Vagina (tissue), 2 donors: ENCODE measurements at regions not wholly inside any gene's neighbourhood (a gene's known extent, or its start where the extent isn't known, plus 50 kb on each side); places are given as distances from the start of the nearest gene placed in this dataset.

Source experiments
- DNase-seq, 2 donors: peaks; one replicate each; pipeline ENCODE4 v3.0.0-alpha.2; 2017; ENCODE audit errors: extremely low spot score in 2 of 2
- H3K27ac ChIP-seq: fragments of 200-600 bp; sonication (generic); one replicate; pipeline ENCODE4 v1.5.1; 2019
- H3K27me3 ChIP-seq: fragments of 200-600 bp; sonication (generic); one replicate; pipeline ENCODE4 v1.5.1; 2019
- H3K36me3 ChIP-seq, 2 donors: fragments of 200-600 bp; sonication (generic); one replicate each; pipeline ENCODE4 v1.5.1; 2017 to 2019
- H3K4me1 ChIP-seq: fragments of 200-600 bp; sonication (generic); one replicate; pipeline ENCODE4 v1.5.1; 2019
- H3K4me3 ChIP-seq, 2 donors: fragments of 200-600 bp; sonication (generic); 1 replicate in 1 of 2; 2 replicates in 1 of 2; pipeline ENCODE4 v1.5.1; 2016 to 2019
- H3K9me3 ChIP-seq: fragments of 200-600 bp; sonication (generic); one replicate; pipeline ENCODE4 v1.5.1; 2019
- POLR2A ChIP-seq, 2 donors: fragments of 450-650 bp; IDR thresholded peaks; one replicate each; pipeline ENCODE4 v1.6.1; 2017; ENCODE audit warnings: antibody characterized with exemption in 2 of 2, mild to moderate bottlenecking in 2 of 2, moderate library complexity in 2 of 2
- POLR2AphosphoS5 ChIP-seq, 2 donors: sonication (generic); formaldehyde crosslinking; IDR thresholded peaks; one replicate each; pipeline ENCODE4 v1.9.0; 2017; ENCODE audit warnings: antibody characterized with exemption in 2 of 2, mild to moderate bottlenecking in 2 of 2, low read depth in 1 of 2; ENCODE audit not compliant: insufficient read depth in 1 of 2
- intact Hi-C: fragments of 100-400 bp; cut with DNase I; formaldehyde crosslinking; loops from one replicate; pipeline ENCODE4 v1.15.1; 2023
- TF ChIP-seq, protein P1 (sequence below), 3 experiments: fragments of 450-650 bp in 2 of 3; fragments of 200-600 bp in 1 of 3; sonication (generic) in 1 of 3; IDR thresholded peaks; one replicate each; pipeline ENCODE4 v1.5.1; 2017 to 2019; ENCODE audit warnings: antibody characterized with exemption in 3 of 3, mild to moderate bottlenecking in 2 of 3, moderate library complexity in 2 of 3

DNA sequence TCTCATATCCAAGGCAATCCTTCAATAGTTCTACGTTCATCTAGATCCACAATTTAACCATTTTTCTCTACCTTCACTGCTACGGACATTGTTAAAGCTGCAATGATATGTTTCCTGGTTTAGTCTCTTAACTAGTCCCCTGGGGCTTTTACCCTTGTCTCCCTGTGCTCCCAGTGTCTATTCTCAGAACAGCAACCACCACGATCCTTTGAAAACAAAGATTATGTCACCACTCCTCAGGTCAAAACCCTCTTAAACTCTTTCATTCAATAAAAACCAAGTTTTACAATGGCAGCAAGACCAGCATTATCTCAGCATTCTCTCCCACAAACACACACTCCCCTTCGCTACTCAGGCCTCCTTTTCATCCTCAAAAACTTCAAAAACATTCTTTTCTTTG, 298.2 kb upstream of the CHST9 start:
- H3K27ac ChIP-seq: no peak overlapping the region
- no peaks in the 10 kb centered on the region for H3K36me3 ChIP-seq
- no peak overlapping the region for H3K4me3 ChIP-seq
- intact Hi-C loops: no loop called here
- no peaks in the 10 kb centered on the region for H3K9me3 ChIP-seq
- H3K4me1 ChIP-seq: no peaks in the 10 kb centered on the region
- no peak for DNase-seq
- no peaks in the 10 kb centered on the region for H3K27me3 ChIP-seq
- TF ChIP-seq POLR2AphosphoS5 (IDR thresholded peaks at IDR 0.05; ENCODE audit: insufficient read depth in 1 of 2, low read depth in 1 of 2): no peak
- no peak for TF ChIP-seq POLR2A (IDR thresholded peaks at IDR 0.05)
- TF ChIP-seq, protein P1, sequence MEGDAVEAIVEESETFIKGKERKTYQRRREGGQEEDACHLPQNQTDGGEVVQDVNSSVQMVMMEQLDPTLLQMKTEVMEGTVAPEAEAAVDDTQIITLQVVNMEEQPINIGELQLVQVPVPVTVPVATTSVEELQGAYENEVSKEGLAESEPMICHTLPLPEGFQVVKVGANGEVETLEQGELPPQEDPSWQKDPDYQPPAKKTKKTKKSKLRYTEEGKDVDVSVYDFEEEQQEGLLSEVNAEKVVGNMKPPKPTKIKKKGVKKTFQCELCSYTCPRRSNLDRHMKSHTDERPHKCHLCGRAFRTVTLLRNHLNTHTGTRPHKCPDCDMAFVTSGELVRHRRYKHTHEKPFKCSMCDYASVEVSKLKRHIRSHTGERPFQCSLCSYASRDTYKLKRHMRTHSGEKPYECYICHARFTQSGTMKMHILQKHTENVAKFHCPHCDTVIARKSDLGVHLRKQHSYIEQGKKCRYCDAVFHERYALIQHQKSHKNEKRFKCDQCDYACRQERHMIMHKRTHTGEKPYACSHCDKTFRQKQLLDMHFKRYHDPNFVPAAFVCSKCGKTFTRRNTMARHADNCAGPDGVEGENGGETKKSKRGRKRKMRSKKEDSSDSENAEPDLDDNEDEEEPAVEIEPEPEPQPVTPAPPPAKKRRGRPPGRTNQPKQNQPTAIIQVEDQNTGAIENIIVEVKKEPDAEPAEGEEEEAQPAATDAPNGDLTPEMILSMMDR (IDR thresholded peaks at IDR 0.05): no peak

DNA sequence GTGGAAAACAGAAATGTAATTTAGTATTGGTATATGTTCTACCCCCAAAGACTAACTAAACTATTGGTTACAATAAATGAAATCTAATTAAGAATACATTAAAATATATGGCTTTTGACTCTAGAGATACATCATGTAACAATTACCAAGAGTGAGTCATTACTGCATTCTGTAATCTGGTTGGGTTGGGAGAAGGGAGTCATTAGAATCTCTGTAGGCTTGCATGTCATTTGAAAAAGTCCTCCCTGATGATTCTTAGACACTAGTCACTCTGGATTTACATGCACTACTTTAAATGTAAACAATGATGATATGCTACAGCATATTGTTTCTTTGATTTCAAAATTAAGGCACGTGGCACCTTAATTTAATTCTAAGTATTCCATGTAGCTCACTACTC, 293.4 kb upstream of the CHST9 start:
- Histone ChIP-seq H3K36me3 (no peaks in the 10 kb centered on the region), H3K4me1 (no peaks in the 10 kb centered on the region), H3K27me3 (no peaks in the 10 kb centered on the region), H3K27ac (no peak overlapping the region), H3K4me3 (no peak overlapping the region), H3K9me3 (no peaks in the 10 kb centered on the region)
- intact Hi-C loops: no loop called here
- no peak for DNase-seq
- TF ChIP-seq, protein P1 (IDR thresholded peaks at IDR 0.05): no peak
- TF ChIP-seq POLR2A (IDR thresholded peaks at IDR 0.05): no peak
- TF ChIP-seq POLR2AphosphoS5 (IDR thresholded peaks at IDR 0.05; ENCODE audit: insufficient read depth in 1 of 2, low read depth in 1 of 2): no peak

DNA sequence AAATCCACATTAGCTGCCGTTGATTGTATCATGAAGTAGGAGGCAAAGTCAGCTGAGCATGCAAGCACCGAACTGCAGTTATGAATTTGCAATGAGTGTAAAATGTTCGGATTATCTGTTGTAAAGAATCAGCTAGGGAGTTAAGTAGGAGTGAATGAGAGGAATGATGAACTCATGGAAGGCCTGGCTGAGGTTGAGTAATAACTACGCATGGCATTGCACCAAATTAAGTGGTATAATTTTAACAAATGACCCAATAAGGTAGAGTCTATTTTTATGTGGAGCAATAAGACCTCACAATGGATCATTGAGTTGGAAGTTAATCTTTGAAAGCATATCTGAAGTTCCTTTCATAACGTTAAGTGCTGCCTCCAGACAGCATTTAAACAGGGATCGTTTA, 288.2 kb upstream of the CHST9 start:
- Histone ChIP-seq H3K36me3 (no peaks in the 10 kb centered on the region), H3K9me3 (no peaks in the 10 kb centered on the region), H3K27ac (no peak overlapping the region), H3K4me1 (no peaks in the 10 kb centered on the region), H3K4me3 (no peak overlapping the region), H3K27me3 (no peaks in the 10 kb centered on the region)
- DNase-seq: no peak
- intact Hi-C loops: no loop called here
- TF ChIP-seq POLR2A (IDR thresholded peaks at IDR 0.05) (no peak), POLR2AphosphoS5 (IDR thresholded peaks at IDR 0.05; ENCODE audit: insufficient read depth in 1 of 2, low read depth in 1 of 2) (no peak)
- TF ChIP-seq, protein P1 (IDR thresholded peaks at IDR 0.05): no peak

DNA sequence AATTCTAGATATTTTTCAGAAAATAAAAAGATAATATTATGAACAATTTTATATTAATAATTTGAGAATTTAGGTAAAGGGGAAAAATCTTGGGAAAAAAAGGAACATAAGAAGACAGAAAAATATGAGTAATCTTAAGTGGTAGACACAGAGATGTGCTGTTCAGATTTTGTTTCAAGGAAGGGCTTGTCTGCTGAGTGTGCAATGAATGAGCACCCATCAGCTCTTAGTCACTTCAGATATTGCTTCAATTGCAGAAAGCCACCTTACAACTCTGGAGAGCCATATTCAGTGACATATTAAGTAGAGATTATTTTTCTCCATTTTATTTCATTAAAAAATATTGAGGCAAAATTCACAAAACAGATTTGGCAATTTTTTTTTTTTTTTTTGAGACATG, 282.0 kb upstream of the CHST9 start:
- Histone ChIP-seq H3K4me1 (no peaks in the 10 kb centered on the region), H3K9me3 (no peaks in the 10 kb centered on the region), H3K4me3 (no peak overlapping the region), H3K36me3 (no peaks in the 10 kb centered on the region), H3K27me3 (no peaks in the 10 kb centered on the region), H3K27ac (no peak overlapping the region)
- intact Hi-C loops: no loop called here
- TF ChIP-seq POLR2A (IDR thresholded peaks at IDR 0.05) (no peak), POLR2AphosphoS5 (IDR thresholded peaks at IDR 0.05; ENCODE audit: insufficient read depth in 1 of 2, low read depth in 1 of 2) (no peak)
- TF ChIP-seq, protein P1 (IDR thresholded peaks at IDR 0.05): no peak
- no peak for DNase-seq

DNA sequence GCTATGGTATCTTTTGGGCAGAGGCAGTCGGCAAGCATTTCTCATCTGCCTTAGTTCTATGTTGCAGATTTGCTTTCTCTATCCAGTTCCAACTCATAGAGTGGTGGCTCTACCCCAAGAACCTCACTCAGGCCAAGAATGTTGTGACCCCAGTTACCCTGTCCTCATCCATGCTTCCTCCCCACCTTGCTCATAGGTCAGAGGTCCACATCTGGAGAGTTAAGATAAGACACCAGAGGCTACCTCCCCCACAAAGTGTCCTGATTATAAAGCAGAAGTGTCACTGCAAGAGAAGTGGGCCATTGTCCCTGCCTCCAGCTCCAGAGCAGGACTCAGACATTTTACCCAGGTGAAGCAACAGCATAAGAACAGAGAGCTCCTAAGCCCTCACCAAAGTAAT, 276.8 kb upstream of the CHST9 start:
- H3K4me3 ChIP-seq: no peak overlapping the region
- H3K4me1 ChIP-seq: no peaks in the 10 kb centered on the region
- no peak overlapping the region for H3K27ac ChIP-seq
- intact Hi-C loops: no loop called here
- H3K9me3 ChIP-seq: no peaks in the 10 kb centered on the region
- no peaks in the 10 kb centered on the region for H3K36me3 ChIP-seq
- no peaks in the 10 kb centered on the region for H3K27me3 ChIP-seq
- DNase-seq: no peak
- no peak for TF ChIP-seq POLR2AphosphoS5 (IDR thresholded peaks at IDR 0.05; ENCODE audit: insufficient read depth in 1 of 2, low read depth in 1 of 2)
- TF ChIP-seq, protein P1 (IDR thresholded peaks at IDR 0.05): no peak
